Mesendoderm (in vitro differentiated cells): ENCODE measurements at regions not wholly inside any gene's neighbourhood (a gene's known extent, or its start where the extent isn't known, plus 50 kb on each side); places are given as distances from the start of the nearest gene placed in this dataset.
A peak's percentile ranks its signal among the peaks of the same experiment; 100 is the strongest.
"Not testable (repeated sequence)": the region's sequence is repeated elsewhere in the genome, so short reads cannot be mapped to it uniquely, and the experiment has no call there.

ENCODE experiments used
- DNase-seq: peaks from one replicate; pipeline ENCODE4 v3.0.0; 2013
- H2AK5ac ChIP-seq: 2 replicates; pipeline ENCODE4 v1.6.1; 2013; ENCODE audit warnings: low read length, inconsistent platforms
- H2BK120ac ChIP-seq: 2 replicates; pipeline ENCODE4 v1.6.1; 2013; ENCODE audit warnings: low read depth, mild to moderate bottlenecking, low read length, moderate library complexity, mixed read lengths
- H2BK15ac ChIP-seq: replicated peaks from 2 replicates; pipeline ENCODE4 v1.6.1; 2013; ENCODE audit warnings: low read depth, mild to moderate bottlenecking, moderate library complexity
- H2BK5ac ChIP-seq: 2 replicates; pipeline ENCODE4 v1.6.1; 2013; ENCODE audit warnings: low read length, inconsistent platforms
- H3K18ac ChIP-seq: 2 replicates; pipeline ENCODE4 v1.6.1; 2013; ENCODE audit warnings: mild to moderate bottlenecking, low read length, mixed read lengths
- H3K23ac ChIP-seq: one replicate; pipeline ENCODE4 v1.6.1; 2013; ENCODE audit warnings: low read length
- H3K27ac ChIP-seq: 2 replicates; pipeline ENCODE4 v1.5.1; 2013; ENCODE audit warnings: low read depth, mild to moderate bottlenecking, inconsistent platforms, low read length, moderate library complexity
- H3K27me3 ChIP-seq: 2 replicates; pipeline ENCODE4 v1.6.1; 2013; ENCODE audit warnings: low read length, control low read depth, mild to moderate bottlenecking, inconsistent platforms; ENCODE audit not compliant: insufficient read depth, poor library complexity
- H3K36me3 ChIP-seq: 2 replicates; pipeline ENCODE4 v1.6.1; 2013; ENCODE audit warnings: low read length, inconsistent platforms; ENCODE audit not compliant: control insufficient read depth, insufficient read depth
- H3K4ac ChIP-seq: one replicate; pipeline ENCODE4 v1.6.1; 2013; ENCODE audit warnings: low read depth, mild to moderate bottlenecking, low read length, moderate library complexity
- H3K4me1 ChIP-seq: 2 replicates; pipeline ENCODE4 v1.6.1; 2013; ENCODE audit warnings: low read depth, low read length, inconsistent platforms; ENCODE audit not compliant: control insufficient read depth
- H3K4me2 ChIP-seq: 2 replicates; pipeline ENCODE4 v1.6.1; 2013; ENCODE audit warnings: low read length
- H3K4me3 ChIP-seq: 2 replicates; pipeline ENCODE4 v1.5.1; 2013; ENCODE audit warnings: mild to moderate bottlenecking, low read length
- H3K56ac ChIP-seq: one replicate; pipeline ENCODE4 v1.6.1; 2013; ENCODE audit warnings: low read length
- H3K79me1 ChIP-seq: 2 replicates; pipeline ENCODE4 v1.6.1; 2013; ENCODE audit warnings: low read length, inconsistent platforms
- H3K79me2 ChIP-seq: 2 replicates; pipeline ENCODE4 v1.6.1; 2013; ENCODE audit warnings: mild to moderate bottlenecking, low read length; ENCODE audit not compliant: control insufficient read depth, insufficient read depth
- H3K9ac ChIP-seq: 2 replicates; pipeline ENCODE4 v1.6.1; 2013; ENCODE audit warnings: low read length, inconsistent platforms
- H4K5ac ChIP-seq: one replicate; pipeline ENCODE4 v1.6.1; 2013; ENCODE audit warnings: low read length
- H4K8ac ChIP-seq: one replicate; pipeline ENCODE4 v1.6.1; 2013; ENCODE audit warnings: low read depth, mild to moderate bottlenecking, control low read depth, low read length, moderate library complexity
- WGBS: extraction: QIAGEN DNeasy Blood & Tissue Kit; methylation state at CpG from one replicate; pipeline ENCODE4 v1.1.7; 2013; ENCODE audit warnings: low lambda C conversion rate, missing lambda C conversion rate; ENCODE audit not compliant: insufficient coverage; ENCODE audit errors: extremely low coverage; 5-methylcytosine and 5-hydroxymethylcytosine counted together

DNA sequence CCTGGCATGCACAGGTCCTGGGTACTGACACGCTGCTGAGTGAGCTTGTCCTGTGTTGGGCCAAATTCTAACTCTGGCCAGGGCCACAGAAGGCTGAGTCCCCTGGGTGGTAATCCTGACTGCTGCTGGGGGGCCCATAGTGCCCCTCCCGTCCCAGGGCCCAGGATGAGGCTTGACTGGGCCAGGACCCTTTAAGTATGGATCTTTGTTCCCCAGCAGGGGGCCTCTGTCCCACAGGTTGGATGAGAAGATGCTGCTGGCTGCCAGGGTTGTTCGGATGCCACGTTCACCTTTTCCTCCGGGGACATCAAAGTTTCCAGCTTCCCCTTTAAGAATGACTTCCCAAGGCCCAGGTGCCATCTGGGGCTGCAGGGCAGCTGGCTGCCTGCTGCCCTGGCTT lies 114.2 kb upstream of the CTSV start:
- not testable (repeated sequence) for H4K5ac ChIP-seq, H3K56ac ChIP-seq
- WGBS = no CpG with 5 or more reads among the region's 5 CpGs

GRCh38 chr9:97150471-97150870 lies 111.5 kb upstream of the CTSV start:
- H2BK15ac ChIP-seq, H3K18ac ChIP-seq, H4K5ac ChIP-seq, H2BK120ac ChIP-seq, H3K4me2 ChIP-seq, H3K56ac ChIP-seq, H3K79me2 ChIP-seq, H3K79me1 ChIP-seq, H4K8ac ChIP-seq, H3K27me3 ChIP-seq, H3K9ac ChIP-seq, H3K27ac ChIP-seq, H3K23ac ChIP-seq, H3K4ac ChIP-seq, H3K36me3 ChIP-seq, H3K4me3 ChIP-seq, DNase-seq, H2AK5ac ChIP-seq, H3K4me1 ChIP-seq, H2BK5ac ChIP-seq: not testable (repeated sequence)
- WGBS = no CpG with 5 or more reads among the region's 2 CpGs

More for the DNA sequence above, 114.2 kb upstream of the CTSV start:
- H3K27ac ChIP-seq, H3K4me1 ChIP-seq, H3K9ac ChIP-seq, H3K79me2 ChIP-seq, H3K4me2 ChIP-seq, H2BK120ac ChIP-seq, H3K4ac ChIP-seq, DNase-seq, H3K4me3 ChIP-seq, H3K18ac ChIP-seq, H3K27me3 ChIP-seq, H3K36me3 ChIP-seq, H4K8ac ChIP-seq, H2AK5ac ChIP-seq, H3K23ac ChIP-seq, H2BK5ac ChIP-seq, H3K79me1 ChIP-seq, H2BK15ac ChIP-seq: not testable (repeated sequence)

GRCh38 chr9:97148428-97148827 lies 109.5 kb upstream of the CTSV start:
- WGBS = no CpG with 5 or more reads among the region's 3 CpGs
- H3K4me3 ChIP-seq, H3K56ac ChIP-seq, H3K4me2 ChIP-seq, H3K23ac ChIP-seq, H3K4me1 ChIP-seq, H3K9ac ChIP-seq, H4K8ac ChIP-seq, H3K27ac ChIP-seq, H2AK5ac ChIP-seq, H2BK120ac ChIP-seq, H3K4ac ChIP-seq, H2BK5ac ChIP-seq, H4K5ac ChIP-seq, H3K36me3 ChIP-seq, H3K18ac ChIP-seq, H3K79me1 ChIP-seq, H3K27me3 ChIP-seq, H3K79me2 ChIP-seq, H2BK15ac ChIP-seq: not testable (repeated sequence)
- peak; percentile 65 for DNase-seq

DNA sequence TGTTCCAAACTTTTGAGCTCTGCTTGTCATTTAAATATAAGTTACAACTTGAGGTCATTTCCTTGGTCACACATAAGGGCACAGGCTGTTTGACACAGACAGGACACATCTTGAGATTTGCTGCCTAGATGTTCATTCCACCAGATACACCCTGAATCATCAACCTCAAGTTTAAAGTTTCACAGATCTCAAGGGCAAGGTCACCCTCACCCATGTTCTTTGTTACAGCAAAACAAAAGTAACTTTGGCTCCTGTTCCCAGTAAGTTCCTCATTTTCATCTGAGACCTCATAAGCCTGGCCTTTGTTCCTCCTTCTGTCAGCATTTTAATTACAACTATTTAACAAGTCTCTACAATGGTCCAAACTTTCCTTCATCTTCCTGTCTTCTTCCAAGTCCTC lies 106.7 kb upstream of the CTSV start:
- not testable (repeated sequence) for H3K4me1 ChIP-seq, H3K79me2 ChIP-seq, H3K27ac ChIP-seq, H3K4me2 ChIP-seq, H3K36me3 ChIP-seq, H3K56ac ChIP-seq, H3K4ac ChIP-seq, H2BK120ac ChIP-seq, H3K9ac ChIP-seq, H3K18ac ChIP-seq, H4K5ac ChIP-seq, H3K79me1 ChIP-seq, DNase-seq, H3K23ac ChIP-seq, H3K4me3 ChIP-seq, H2BK5ac ChIP-seq, H2BK15ac ChIP-seq, H4K8ac ChIP-seq, H3K27me3 ChIP-seq, H2AK5ac ChIP-seq

DNA sequence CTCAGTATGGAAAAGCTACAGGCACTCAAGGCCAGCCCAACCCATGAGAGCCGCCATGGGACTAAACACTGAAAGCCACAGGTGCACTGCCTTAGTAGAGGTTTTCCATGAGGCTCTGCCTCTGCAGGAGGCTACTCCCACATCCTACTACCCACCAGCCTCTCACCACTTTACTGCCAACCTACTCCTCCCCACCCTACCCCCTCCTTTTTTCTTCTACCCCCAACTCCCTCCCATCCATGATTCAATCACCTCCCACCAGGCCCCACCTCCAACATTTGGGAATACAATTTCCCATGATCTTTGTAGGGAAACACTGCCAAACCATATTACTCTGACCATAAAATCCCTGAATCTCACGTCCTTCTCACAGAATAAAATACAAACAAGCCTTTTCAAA lies 101.6 kb upstream of the CTSV start:
- no peak overlapping the region for H2AK5ac ChIP-seq
- no peak overlapping the region for H3K18ac ChIP-seq
- no peaks in the 10 kb centered on the region for H3K27me3 ChIP-seq
- H3K4me2 ChIP-seq = no peak overlapping the region
- H3K23ac ChIP-seq = no peak overlapping the region
- H2BK5ac ChIP-seq = no peak overlapping the region
- no peak overlapping the region for H4K5ac ChIP-seq
- H4K8ac ChIP-seq = no peak overlapping the region
- no peak overlapping the region for H3K56ac ChIP-seq
- no peaks in the 10 kb centered on the region for H3K79me1 ChIP-seq
- H3K27ac ChIP-seq = no peak overlapping the region
- no peak overlapping the region for H2BK15ac ChIP-seq
- no peak overlapping the region for H2BK120ac ChIP-seq
- no peak overlapping the region for H3K4me3 ChIP-seq
- no peaks in the 10 kb centered on the region for H3K36me3 ChIP-seq
- no peaks in the 10 kb centered on the region for H3K4me1 ChIP-seq
- H3K79me2 ChIP-seq = no peaks in the 10 kb centered on the region
- no peak overlapping the region for H3K4ac ChIP-seq
- H3K9ac ChIP-seq = no peak overlapping the region
- no CpG with 5 or more reads among the region's 2 CpGs for WGBS
- no peak for DNase-seq

DNA sequence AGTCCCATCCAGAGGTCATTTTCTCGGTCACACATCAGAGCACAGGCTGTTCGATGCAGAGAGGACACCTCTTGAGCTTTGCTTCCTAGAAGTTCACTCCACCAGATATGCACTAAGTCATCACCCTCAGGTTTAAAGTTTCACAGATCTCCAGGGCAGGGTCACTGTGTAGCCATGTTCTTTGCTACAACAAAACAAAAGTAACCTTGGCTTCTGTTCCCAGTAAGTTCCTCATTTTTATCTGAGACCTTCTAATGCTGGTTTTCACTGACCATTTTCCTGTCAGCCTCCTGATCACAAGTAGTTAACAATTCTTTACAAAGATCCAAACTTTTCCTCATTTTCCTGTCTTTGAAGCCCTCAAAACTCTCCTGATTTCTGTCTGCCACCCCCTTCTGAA lies 97.5 kb upstream of the CTSV start:
- DNase-seq = no peak
- H3K18ac ChIP-seq = no peak overlapping the region

More for the DNA sequence above, 97.5 kb upstream of the CTSV start:
- H3K56ac ChIP-seq = peak overlapping the region; percentile 25
- H3K9ac ChIP-seq = no peak overlapping the region
- no peaks in the 10 kb centered on the region for H3K79me2 ChIP-seq
- H3K27me3 ChIP-seq = no peaks in the 10 kb centered on the region
- no peak overlapping the region for H3K4me2 ChIP-seq
- H4K8ac ChIP-seq = no peak overlapping the region
- WGBS = no CpG with 5 or more reads among the region's 2 CpGs
- H3K23ac ChIP-seq = no peak overlapping the region
- H2BK120ac ChIP-seq = no peak overlapping the region
- H3K79me1 ChIP-seq = no peaks in the 10 kb centered on the region
- H3K27ac ChIP-seq = no peak overlapping the region
- H3K4me3 ChIP-seq = no peak overlapping the region
- no peak overlapping the region for H3K4ac ChIP-seq
- H3K4me1 ChIP-seq = no peaks in the 10 kb centered on the region
- H4K5ac ChIP-seq = no peak overlapping the region
- no peak overlapping the region for H2AK5ac ChIP-seq
- H2BK15ac ChIP-seq = no peak overlapping the region
- no peaks in the 10 kb centered on the region for H3K36me3 ChIP-seq
- H2BK5ac ChIP-seq = no peak overlapping the region
